HUES48 (cell line): ENCODE measurements at regions not wholly inside any gene's neighbourhood (a gene's known extent, or its start where the extent isn't known, plus 50 kb on each side); places are given as distances from the start of the nearest gene placed in this dataset.

Source experiments
- H3K27ac ChIP-seq: one replicate; pipeline ENCODE4 v1.7.0; 2013; ENCODE audit warnings: low read depth, low read length, inconsistent platforms
- H3K27me3 ChIP-seq: 2 replicates; pipeline ENCODE4 v1.6.1; 2013; ENCODE audit warnings: mild to moderate bottlenecking, low read length; ENCODE audit not compliant: control insufficient read depth, insufficient read depth
- H3K36me3 ChIP-seq: 2 replicates; pipeline ENCODE4 v1.6.1; 2013; ENCODE audit warnings: low read length; ENCODE audit not compliant: control insufficient read depth, insufficient read depth
- H3K4me1 ChIP-seq: 2 replicates; pipeline ENCODE4 v1.6.1; 2013; ENCODE audit warnings: mild to moderate bottlenecking, low read length; ENCODE audit not compliant: control insufficient read depth, insufficient read depth
- H3K4me3 ChIP-seq: 2 replicates; pipeline ENCODE4 v1.5.1; 2013; ENCODE audit warnings: mild to moderate bottlenecking, low read depth, low read length
- H3K9ac ChIP-seq: 2 replicates; pipeline ENCODE4 v1.6.1; 2013; ENCODE audit warnings: mild to moderate bottlenecking, low read depth, low read length, moderate library complexity
- H3K9me3 ChIP-seq: 2 replicates; pipeline ENCODE4 v1.6.1; 2013; ENCODE audit warnings: low read length; ENCODE audit not compliant: control insufficient read depth, insufficient read depth

DNA sequence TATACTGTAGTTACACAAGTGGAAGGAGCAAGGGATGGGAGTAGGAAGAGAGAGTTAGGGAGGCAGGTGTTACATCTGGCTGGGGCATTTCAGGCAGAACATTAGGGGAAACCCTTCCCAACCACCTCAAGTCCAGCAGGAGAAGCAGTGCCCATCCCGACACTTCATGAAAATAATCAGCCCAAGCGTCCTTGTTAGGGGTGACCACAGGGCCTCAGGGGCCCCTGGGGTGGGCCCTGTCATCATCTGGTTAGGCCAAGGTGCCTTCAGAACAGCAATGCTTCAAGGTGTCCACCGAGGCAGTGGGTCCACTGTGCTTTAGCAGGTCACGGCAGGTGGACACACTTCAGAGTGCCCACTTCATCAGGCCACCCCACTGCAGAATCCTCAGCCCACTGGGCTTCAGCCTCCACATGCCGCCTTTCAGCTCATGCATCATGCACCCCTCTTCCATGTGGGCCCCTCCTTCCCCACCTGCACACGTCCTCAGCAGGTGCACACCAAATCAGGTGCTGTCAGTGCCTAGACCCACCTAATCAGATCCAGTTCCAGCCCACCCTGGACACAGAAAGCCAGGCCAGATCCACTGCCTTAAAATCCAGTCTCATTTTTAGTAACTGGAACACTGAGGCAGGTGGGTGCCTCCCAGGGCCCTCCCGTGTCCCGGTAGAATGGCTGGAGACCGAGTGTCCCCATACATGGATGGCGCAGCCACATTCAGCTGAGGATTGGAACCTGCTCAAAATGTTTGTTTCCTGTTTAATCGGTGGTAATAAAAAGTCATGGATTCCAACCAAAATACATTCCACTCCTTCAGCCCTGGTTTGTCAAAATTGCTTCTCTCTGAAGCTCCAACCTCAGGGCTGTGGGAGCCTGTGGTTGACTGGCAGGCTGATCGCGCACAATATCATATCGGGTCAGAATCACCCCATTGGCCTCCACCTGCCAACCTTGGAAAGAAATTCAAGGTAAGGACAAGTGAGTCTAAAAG is 99.5 kb downstream of the ANKRD60 start:
- Histone ChIP-seq H3K4me1 (peaks cover 26% of the 10 kb centered on the region), H3K36me3 (no peaks in the 10 kb centered on the region), H3K9me3 (no peaks in the 10 kb centered on the region), H3K27me3 (no peaks in the 10 kb centered on the region), H3K9ac (no peak overlapping the region), H3K27ac (no peak overlapping the region), H3K4me3 (no peak overlapping the region)

DNA sequence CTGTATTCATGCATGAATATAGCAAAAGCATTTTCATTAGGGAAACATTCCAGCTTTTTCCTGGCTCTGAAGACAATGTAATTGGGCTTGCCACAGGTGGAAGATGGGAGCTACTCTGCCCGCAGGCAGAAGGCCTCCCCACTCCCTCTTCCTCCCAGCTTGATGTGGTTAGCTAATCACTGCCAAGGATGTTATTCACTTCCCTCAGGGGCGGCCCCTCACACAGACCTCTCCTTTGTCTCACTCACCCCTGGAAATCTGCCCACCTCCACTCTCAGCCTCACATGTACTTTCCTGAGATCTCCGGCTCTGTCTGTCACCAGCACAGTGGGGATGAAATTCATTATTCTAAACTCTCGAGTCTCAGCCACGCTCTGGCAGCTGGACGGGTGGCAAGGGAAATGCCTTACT is 100.7 kb downstream of the ANKRD60 start:
- H3K27ac ChIP-seq = no peak overlapping the region
- no peak overlapping the region for H3K9ac ChIP-seq
- no peak overlapping the region for H3K4me3 ChIP-seq
- H3K4me1 ChIP-seq = peaks cover 26% of the 10 kb centered on the region
- H3K9me3 ChIP-seq = no peaks in the 10 kb centered on the region
- H3K36me3 ChIP-seq = no peaks in the 10 kb centered on the region
- no peaks in the 10 kb centered on the region for H3K27me3 ChIP-seq

DNA sequence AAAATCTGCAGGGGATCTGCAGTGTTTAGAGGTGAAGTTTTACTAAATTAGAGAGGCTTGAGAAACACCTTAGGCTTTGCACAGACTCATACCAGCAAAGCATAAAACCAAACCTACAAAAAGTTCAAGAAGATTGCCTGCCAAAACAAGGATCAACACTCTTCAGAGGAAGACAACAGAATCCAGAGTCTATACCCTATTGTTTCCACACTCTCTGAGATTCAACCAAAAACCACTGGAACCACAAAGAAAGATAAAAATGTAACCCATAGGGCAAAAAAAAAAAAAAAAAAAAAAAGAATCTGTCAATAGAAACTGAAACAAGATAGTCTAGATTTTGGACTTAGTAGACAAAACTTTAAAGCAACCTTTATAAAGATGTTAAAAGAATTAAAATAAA is 102.7 kb downstream of the ANKRD60 start:
- no peaks in the 10 kb centered on the region for H3K9me3 ChIP-seq
- no peak overlapping the region for H3K27ac ChIP-seq
- no peaks in the 10 kb centered on the region for H3K27me3 ChIP-seq
- no peak overlapping the region for H3K9ac ChIP-seq
- no peak overlapping the region for H3K4me3 ChIP-seq
- H3K4me1 ChIP-seq = peaks cover 8% of the 10 kb centered on the region; the same call in 1 of the 2 replicates
- no peaks in the 10 kb centered on the region for H3K36me3 ChIP-seq

DNA sequence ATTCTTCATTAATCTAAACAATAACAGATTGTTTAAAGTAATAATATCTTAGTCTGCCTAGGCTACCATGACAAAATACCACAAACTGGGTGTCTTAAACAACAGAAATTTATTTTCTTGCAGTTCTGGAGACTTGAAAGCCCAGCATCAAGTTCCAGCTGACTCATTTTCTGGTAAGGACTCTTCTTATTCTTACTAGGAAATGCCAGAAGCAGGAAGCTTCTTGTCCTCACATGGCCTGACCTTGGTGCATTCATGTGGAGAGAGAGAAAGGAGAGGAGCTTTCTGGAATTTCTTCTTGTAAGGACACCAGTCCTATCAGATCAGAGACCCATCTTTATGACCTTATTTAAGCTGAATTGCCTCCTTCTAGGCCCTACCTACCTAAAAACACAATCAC is 110.5 kb downstream of the ANKRD60 start:
- H3K9me3 ChIP-seq = 0 out of 2 replicates have a peak, but pooled peaks cover 2% of the 10 kb centered on the region
- H3K27me3 ChIP-seq = no peaks in the 10 kb centered on the region
- no peak overlapping the region for H3K9ac ChIP-seq
- H3K4me1 ChIP-seq = no peaks in the 10 kb centered on the region
- no peak overlapping the region for H3K27ac ChIP-seq
- no peak overlapping the region for H3K4me3 ChIP-seq
- no peaks in the 10 kb centered on the region for H3K36me3 ChIP-seq

DNA sequence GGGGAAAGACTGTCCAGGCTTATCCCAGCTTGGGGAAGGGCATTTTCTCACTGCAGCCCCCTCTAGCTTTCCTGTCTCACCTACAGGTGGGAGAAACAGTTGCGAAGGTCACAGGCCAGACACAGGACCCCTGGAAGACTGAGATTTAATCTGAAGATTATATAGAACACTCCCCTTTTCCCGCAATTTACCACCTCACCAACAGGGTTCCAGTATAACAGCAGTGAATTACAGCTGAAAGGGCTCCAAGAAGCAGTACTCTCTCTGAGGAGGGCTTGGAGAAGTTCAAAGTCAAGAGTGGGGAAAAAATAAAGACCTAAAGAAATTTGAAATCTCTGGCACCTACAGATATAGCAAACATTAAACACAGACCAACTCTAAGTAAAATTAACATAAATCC is 111.9 kb downstream of the ANKRD60 start:
- H3K27me3 ChIP-seq = no peaks in the 10 kb centered on the region
- no peaks in the 10 kb centered on the region for H3K4me1 ChIP-seq
- no peaks in the 10 kb centered on the region for H3K36me3 ChIP-seq
- no peak overlapping the region for H3K4me3 ChIP-seq
- 0 out of 2 replicates have a peak, but pooled peaks cover 2% of the 10 kb centered on the region for H3K9me3 ChIP-seq
- no peak overlapping the region for H3K9ac ChIP-seq
- no peak overlapping the region for H3K27ac ChIP-seq

DNA sequence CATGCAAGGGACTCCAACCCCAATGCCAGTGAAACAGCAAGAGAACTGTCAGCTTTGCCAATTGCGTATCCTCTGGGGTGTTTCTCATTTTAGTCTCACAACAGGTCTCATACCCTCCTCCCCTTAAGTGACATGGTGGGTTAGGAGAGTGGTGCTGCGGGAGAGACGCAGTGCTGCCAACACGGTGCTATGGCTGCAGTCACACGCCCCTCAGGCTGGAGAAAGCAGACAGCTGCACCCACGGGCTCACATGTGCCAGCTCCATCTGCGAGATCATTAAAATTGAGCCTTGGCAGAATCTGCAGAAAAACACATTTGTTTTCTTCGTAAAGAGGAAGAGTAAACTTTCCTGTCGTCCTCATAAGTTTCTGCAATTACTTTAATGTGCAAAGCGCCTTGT is 114.7 kb downstream of the ANKRD60 start:
- no peak overlapping the region for H3K4me3 ChIP-seq

DNA sequence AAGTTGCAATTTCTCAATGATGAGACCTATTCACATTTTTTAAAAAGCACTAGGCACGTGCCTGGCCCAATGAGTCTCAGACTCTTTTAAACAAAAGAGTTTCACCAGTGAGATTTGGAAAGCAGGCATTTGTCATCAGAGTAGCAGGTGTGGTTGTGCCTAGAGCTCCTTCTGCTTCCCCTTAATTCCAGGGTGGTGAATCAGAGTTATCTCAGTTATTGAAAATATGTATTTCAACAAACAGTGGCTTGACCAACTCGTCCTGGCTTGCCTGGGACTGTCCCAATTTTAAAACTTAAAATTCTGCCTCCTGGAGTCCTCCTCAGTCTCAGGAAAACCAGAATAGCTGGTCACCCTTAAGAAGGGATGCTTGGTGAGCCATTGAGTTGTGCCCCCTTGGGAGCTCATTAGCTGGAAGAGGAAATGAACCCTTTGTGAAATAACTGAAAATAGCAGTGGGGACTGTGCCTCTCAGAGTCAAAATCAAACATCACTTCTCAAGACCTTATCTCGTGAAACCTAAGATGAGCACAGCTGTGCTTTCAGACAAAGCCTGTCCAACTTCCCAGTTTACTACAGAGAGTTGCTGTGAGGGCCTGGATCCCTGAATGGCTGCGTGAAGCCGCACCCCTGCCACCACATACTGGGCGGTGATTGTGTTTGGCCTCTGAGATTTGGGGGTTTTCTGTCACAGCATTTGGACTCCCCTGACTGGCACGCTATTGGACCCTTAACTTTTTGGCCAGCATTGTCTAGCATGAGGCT is 116.3 kb downstream of the ANKRD60 start:
- H3K27ac ChIP-seq = no peak overlapping the region
- H3K9ac ChIP-seq = no peak overlapping the region
- H3K9me3 ChIP-seq = no peaks in the 10 kb centered on the region
- no peaks in the 10 kb centered on the region for H3K27me3 ChIP-seq
- no peaks in the 10 kb centered on the region for H3K4me1 ChIP-seq
- H3K36me3 ChIP-seq = no peaks in the 10 kb centered on the region
- H3K4me3 ChIP-seq = no peak overlapping the region

More for the DNA sequence above, 114.7 kb downstream of the ANKRD60 start:
- H3K9ac ChIP-seq = no peak overlapping the region
- H3K27ac ChIP-seq = no peak overlapping the region
- no peaks in the 10 kb centered on the region for H3K9me3 ChIP-seq
- no peaks in the 10 kb centered on the region for H3K27me3 ChIP-seq
- H3K4me1 ChIP-seq = no peaks in the 10 kb centered on the region
- H3K36me3 ChIP-seq = no peaks in the 10 kb centered on the region

DNA sequence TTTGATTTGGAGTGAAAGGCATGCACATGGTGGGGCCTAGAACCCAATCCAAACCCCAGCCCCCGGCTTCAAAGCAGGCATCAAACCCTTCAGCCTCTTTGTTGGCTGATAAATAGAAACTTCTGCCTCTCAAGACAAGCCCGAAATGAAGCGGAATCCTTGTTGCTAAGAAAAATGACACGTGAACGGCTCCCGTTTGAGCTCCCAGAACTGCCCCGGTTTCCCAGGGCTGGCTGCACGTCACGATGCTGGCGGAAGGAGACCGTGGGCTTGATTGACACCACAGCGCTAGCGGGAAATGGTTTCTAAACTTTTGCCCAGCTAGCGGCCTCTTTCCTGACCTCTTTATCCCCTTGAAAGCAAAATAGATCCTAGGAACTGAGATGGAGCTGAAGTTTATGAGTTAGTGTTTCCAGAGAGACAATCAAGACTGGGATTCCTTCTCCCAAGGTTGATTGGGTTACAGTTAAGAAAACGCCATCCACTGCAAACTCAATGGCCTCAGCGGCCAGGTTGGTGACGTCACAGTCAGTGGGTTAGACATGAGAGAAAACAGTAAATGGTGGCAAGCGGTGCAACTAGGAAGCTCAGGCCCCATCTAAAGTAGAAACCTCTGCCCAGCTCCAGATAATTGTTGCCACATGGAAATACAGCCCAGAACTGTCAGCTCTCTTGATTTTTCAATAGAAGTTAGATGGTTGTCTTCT is 117.0 kb downstream of the ANKRD60 start:
- Histone ChIP-seq H3K9ac (no peak overlapping the region), H3K4me3 (no peak overlapping the region), H3K27ac (no peak overlapping the region), H3K4me1 (no peaks in the 10 kb centered on the region), H3K36me3 (no peaks in the 10 kb centered on the region), H3K27me3 (no peaks in the 10 kb centered on the region), H3K9me3 (no peaks in the 10 kb centered on the region)

DNA sequence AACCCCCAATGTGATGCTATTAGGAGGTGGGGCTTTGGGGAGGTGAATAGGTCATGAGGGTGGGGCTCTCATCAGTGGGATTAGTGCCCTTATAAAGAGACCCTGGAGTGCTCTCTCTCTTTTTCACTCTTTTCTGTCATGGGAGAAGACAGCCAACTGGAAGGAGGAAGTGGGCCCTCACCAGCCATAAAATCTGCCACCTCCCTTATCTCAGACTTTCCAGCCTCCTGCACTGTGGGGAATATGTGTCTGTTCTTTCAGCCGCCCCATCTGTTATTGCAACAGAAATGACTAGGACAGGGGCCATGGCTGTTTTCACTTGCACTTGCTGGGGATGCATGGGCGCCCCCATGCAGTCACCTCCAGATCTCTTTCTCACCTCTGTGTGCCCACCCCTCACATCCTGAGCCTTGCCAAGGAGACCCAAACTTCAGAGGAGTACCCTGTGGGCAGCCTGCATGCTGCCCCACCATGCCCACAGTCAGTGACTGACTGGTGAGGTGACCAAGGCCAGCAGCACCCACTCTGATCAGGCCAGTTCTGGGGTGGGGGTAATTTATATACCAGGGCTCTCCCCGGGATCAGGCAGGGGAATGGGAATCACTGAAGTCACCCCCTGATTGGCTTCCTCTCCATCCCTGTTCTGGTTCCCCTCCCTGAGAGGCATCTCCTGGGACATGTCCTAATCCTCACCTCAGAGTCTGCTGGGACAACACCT is 118.4 kb downstream of the ANKRD60 start:
- H3K9me3 ChIP-seq = no peaks in the 10 kb centered on the region
- no peak overlapping the region for H3K27ac ChIP-seq

DNA sequence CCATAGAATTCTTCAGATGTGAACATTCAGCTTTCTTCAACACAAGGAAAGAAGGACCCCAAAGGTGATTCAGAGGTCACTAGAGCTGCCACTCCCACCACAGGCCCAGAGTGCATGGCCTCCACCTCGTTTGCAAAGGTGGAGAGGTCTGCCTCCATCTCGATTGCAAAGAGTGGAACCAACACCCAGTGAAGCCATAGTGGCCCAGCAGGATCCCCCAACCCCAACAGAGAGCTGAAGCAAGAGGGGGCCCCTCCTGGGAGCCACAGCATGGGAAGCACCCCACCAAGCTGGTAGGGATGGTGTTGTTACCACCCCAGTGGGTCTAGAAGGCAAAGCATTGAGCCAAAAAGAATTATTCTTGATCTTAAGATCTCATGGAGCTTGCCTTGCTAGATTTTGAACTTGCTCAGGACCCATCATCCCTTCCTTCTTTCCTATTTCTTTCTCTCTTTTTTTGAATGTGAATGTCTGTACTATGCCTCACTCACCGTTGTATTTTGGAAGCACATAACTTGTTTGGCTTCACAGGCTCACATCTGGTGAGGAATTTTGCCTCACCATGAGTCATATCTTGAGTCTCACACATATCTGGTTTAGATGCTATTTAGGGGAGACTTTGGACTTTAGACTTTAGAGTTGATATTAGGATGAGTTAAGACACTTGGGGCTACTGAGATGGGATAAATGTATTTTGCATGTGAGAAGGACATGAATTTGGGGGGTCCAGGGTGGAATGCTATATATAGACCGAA is 119.2 kb downstream of the ANKRD60 start:
- Histone ChIP-seq H3K4me3 (no peak overlapping the region), H3K27ac (no peak overlapping the region), H3K9ac (no peak overlapping the region), H3K9me3 (no peaks in the 10 kb centered on the region), H3K4me1 (no peaks in the 10 kb centered on the region), H3K36me3 (no peaks in the 10 kb centered on the region), H3K27me3 (no peaks in the 10 kb centered on the region)

More for the DNA sequence above, 118.4 kb downstream of the ANKRD60 start:
- no peak overlapping the region for H3K4me3 ChIP-seq
- no peaks in the 10 kb centered on the region for H3K27me3 ChIP-seq
- no peaks in the 10 kb centered on the region for H3K36me3 ChIP-seq
- no peaks in the 10 kb centered on the region for H3K4me1 ChIP-seq
- no peak overlapping the region for H3K9ac ChIP-seq
